VCaP (cell line): ENCODE measurements at regions not wholly inside any gene's neighbourhood (a gene's known extent, or its start where the extent isn't known, plus 50 kb on each side); places are given as distances from the start of the nearest gene placed in this dataset.

ENCODE experiments used
- H3K27ac ChIP-seq: fragments of 450-650 bp; 2 replicates; pipeline ENCODE4 v1.5.1; 2017
- CTCF ChIP-seq: fragments of 450-650 bp; conservative IDR thresholded peaks from 2 replicates; pipeline ENCODE4 v1.5.1; 2017; ENCODE audit warnings: mild to moderate bottlenecking, moderate library complexity

- TF ChIP-seq CTCF: no peak
- H3K27ac ChIP-seq: no peak overlapping the region
Measured at GRCh38 chrX:69365349-69365748, 138.8 kb upstream of the NALF2 start.

DNA sequence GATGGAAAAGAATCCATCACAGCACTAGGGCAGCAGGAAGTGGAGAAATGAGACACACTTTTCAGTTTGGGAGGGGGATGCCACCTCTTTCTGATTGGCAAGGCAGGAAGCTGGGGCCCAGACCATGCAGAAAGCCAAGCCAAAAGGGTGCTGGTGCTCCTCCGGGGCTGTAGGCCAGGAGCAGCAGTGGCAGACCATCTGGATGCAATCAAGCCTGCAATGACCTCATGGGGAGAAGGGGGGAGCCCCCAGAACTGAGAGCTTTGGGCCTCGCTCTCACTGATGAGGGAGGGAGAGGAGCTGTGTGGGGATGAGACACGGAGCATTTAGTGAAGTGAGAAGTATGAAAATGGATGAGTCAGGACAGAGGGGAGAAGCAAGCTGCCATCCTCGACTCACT, 141.3 kb upstream of the NALF2 start:
- H3K27ac ChIP-seq: no peak overlapping the region
- no peak for TF ChIP-seq CTCF

DNA sequence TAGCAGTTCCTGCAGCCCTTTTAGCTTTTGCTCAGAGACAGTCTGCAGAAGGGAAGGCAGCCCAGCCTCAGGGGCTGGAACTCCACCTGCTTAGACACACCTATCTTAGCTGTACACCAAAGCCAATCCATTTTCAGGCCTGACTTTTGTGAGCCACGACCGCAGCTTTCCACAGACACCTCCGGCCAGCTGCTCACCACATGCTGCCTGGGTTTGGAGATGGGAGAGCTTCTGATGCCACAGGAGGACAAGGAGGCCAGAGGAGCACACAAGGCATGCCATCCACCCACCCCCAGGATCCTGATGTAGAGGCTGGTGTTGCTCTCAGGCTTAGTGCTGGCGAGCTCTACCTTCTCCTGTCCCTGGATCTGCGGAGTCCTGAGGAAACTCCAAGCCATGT, 141.8 kb upstream of the NALF2 start:
- TF ChIP-seq CTCF: no peak
- no peak overlapping the region for H3K27ac ChIP-seq

- no peak overlapping the region for H3K27ac ChIP-seq
- TF ChIP-seq CTCF: no peak
Measured at GRCh38 chrX:69361311-69361845, 142.7 kb upstream of the NALF2 start.

DNA sequence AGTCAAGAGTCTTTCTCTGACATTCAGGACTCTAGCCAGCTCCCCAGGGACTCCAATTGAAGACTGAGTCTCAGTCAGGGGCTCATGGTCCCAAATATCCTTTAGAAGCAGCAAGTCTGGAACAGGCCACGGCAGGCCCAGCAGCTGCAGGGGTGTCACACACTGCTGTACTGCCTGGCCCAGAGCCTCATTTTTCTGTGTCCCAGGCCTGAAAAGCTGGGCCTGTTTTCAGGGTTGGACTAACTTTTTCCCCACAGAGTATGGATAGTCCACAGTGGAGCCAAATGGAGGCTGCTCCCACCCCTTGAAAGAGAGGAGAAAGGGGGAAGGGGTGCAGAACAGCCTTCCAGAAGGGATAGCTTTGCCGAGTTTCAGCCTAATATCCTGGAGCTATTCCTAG, 146.8 kb upstream of the NALF2 start:
- H3K27ac ChIP-seq: peak overlapping the region; percentile 58
- TF ChIP-seq CTCF: no peak

DNA sequence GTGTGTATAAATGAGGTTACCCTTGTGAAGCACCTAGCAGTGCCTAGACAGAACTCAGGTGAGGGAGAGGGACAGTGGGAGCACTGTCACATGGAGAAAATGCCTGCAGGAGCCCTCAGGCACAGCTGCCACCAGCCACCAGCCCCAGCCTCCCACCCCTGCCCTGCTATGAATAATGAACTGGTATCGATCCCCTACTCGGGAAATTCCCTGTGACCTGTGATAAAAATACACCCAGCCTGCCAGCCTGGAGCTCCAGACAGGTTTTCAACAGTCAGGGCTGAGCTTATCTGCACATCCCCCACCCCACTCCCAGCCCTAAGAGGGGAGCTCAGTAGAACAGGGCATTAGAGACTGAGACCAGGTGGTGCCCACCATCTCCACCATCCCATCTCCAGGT, 159.6 kb upstream of the PJA1 start:
- no peak overlapping the region for H3K27ac ChIP-seq
- TF ChIP-seq CTCF: no peak

DNA sequence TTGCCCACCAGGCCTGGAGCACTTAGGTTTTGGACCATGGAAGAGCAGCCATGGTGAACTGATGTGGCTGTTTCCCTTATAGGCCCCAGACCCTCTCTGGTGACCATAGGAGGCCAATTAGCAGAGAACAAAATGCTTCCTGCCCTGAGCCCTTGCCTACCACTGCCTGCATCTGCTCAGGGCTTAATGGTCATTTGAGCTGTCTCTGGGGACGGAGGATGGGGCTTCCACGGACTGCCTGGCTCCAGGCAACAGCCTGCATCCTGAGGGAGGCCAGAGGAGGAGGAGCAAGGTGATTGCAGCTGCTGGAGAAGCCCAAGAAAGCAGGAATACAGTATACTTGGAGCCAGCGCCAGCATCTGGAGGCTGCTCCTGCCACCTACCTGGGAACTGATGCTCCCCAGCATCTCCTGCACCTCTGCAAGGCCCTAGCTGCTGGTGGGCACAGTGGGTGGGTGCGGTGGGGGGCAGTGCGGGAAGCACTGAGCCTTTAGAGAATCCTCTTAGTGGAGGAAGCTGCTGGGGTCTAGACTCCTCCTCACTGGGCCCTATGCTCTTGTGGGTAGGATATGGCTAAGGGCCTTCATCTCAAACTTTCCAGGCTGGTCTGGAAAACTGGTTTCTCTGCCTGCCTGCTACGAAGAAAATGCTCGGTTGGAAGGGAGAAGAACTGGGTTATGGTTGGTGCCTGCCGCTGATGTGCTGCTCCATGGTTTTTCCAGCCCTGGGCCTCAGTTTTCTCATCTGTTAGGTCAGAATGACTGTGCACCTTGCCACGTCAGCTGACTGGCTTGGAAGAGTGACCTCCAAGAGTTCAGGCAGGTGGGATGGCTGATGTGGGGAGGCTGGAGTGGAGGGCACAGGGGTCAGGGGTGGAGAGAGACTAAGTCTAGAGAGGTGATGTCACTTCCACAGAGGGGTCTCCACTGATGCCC, 158.8 kb upstream of the PJA1 start:
- no peak for TF ChIP-seq CTCF
- no peak overlapping the region for H3K27ac ChIP-seq
